HepG2 (cell line): ENCODE measurements at regions not wholly inside any gene's neighbourhood (a gene's known extent, or its start where the extent isn't known, plus 50 kb on each side); places are given as distances from the start of the nearest gene placed in this dataset.
"Not testable (repeated sequence)": the region's sequence is repeated elsewhere in the genome, so short reads cannot be mapped to it uniquely, and the experiment has no call there.

ENCODE experiments used
- ATAC-seq: fragments of 200-7000 bp; cut with Tn5 transposase; 3 replicates; pipeline ENCODE4 v1.9.1; 2020; ENCODE audit warnings: mild to moderate bottlenecking, moderate library complexity
- BruUV-seq: library from RNA; stranded (reverse); fragments of 400-500 nt; replicated peaks from 2 replicates; lab custom pipeline; 2021; lab: Mats Ljungman, UMichigan
- CTCF ChIA-PET: fragments of 300-600 bp; formaldehyde crosslinking; extraction: SDS; loops from one replicate; lab custom pipeline; 2021; ENCODE audit warnings: low total read pairs, inconsistent platforms, low intra/inter-chr PET ratio; lab: Yijun Ruan, JAX
- POLR2A ChIA-PET: fragments of 350-600 bp; sonication (Branson Sonifier 250); formaldehyde crosslinking; loops from one replicate; lab custom pipeline; 2020; ENCODE audit warnings: antibody characterized with exemption, inconsistent platforms; lab: Yijun Ruan, JAX
- DNase-seq: peaks from one replicate; pipeline ENCODE4 v3.0.0-alpha.2; 2015; ENCODE audit warnings: low spot score
- FAIRE-seq: peaks from 3 replicates; lab custom pipeline; 2011; peaks lifted over from hg19 to GRCh38; lab: Jason Lieb, UNC
- H2AFZ ChIP-seq: one replicate; pipeline ENCODE4 v1.6.1; 2011; ENCODE audit warnings: low read length, inconsistent platforms
- H3K27ac ChIP-seq: fragments of 300-600 bp; 3 replicates; pipeline ENCODE4 v1.8.0; 2011; ENCODE audit warnings: mixed run types, mild to moderate bottlenecking, mixed read lengths, low read length, inconsistent platforms; ENCODE audit not compliant: insufficient read depth; ENCODE audit errors: extremely low read length
- H3K27me3 ChIP-seq, 2 experiments: fragments of 200-600 bp in 1 of 2; 2 replicates in 1 of 2; 3 replicates in 1 of 2; pipeline versions ENCODE4 v1.6.0 to v1.8.0; 2011; ENCODE audit warnings: low read length in 2 of 2, mild to moderate bottlenecking in 2 of 2, moderate library complexity in 2 of 2, inconsistent platforms in 1 of 2; ENCODE audit not compliant: insufficient read depth in 2 of 2, control insufficient read depth in 1 of 2
- H3K36me3 ChIP-seq, 2 experiments: fragments of 200-600 bp in 1 of 2; replicated peaks in 1 of 2; 2 replicates in 1 of 2; 3 replicates in 1 of 2; pipeline versions ENCODE4 v1.5.1 to v1.8.0; 2011; ENCODE audit warnings: low read length in 2 of 2, inconsistent platforms in 1 of 2; ENCODE audit not compliant: insufficient read depth in 2 of 2, control insufficient read depth in 1 of 2
- H3K4me1 ChIP-seq: 2 replicates; pipeline ENCODE4 v1.5.1; 2012; ENCODE audit warnings: low read length, inconsistent platforms; ENCODE audit not compliant: insufficient read depth
- H3K4me2 ChIP-seq: 2 replicates; pipeline ENCODE4 v1.6.0; 2011; ENCODE audit warnings: low read depth, low read length, inconsistent platforms
- H3K4me3 ChIP-seq, 3 experiments: fragments of 200-600 bp in 1 of 3; sonication (generic), shearing (Covaris generic) in 1 of 3; replicated peaks in 1 of 3; 2 replicates each; pipeline ENCODE4 v1.5.1; 2011 to 2016; ENCODE audit warnings: low read length in 3 of 3, inconsistent platforms in 2 of 3, low read depth in 2 of 3, mild to moderate bottlenecking in 2 of 3, control low read depth in 1 of 3, mixed read lengths in 1 of 3; ENCODE audit not compliant: insufficient read depth in 1 of 3
- H3K79me2 ChIP-seq: one replicate; pipeline ENCODE4 v1.6.1; 2011; ENCODE audit warnings: low read length, inconsistent platforms; ENCODE audit not compliant: insufficient read depth
- H3K9ac ChIP-seq: 2 replicates; pipeline ENCODE4 v1.6.0; 2011; ENCODE audit warnings: mild to moderate bottlenecking, low read depth, low read length, inconsistent platforms; ENCODE audit not compliant: insufficient read depth
- H3K9me3 ChIP-seq: 2 replicates; pipeline ENCODE4 v1.5.1; 2012; ENCODE audit warnings: mild to moderate bottlenecking, low read length
- H4K20me1 ChIP-seq: 2 replicates; pipeline ENCODE4 v1.6.0; 2011; ENCODE audit warnings: inconsistent platforms, mild to moderate bottlenecking, low read length, moderate library complexity; ENCODE audit not compliant: insufficient read depth
- TIGD3 ChIP-seq: sonication (generic); formaldehyde crosslinking; IDR thresholded peaks from 2 replicates; pipeline ENCODE4 v1.5.1; 2020; ENCODE audit warnings: mild to moderate bottlenecking, missing genetic modification reagents, borderline replicate concordance
- ZFP36 ChIP-seq: fragments of 150-350 bp; IDR thresholded peaks from 2 replicates; pipeline ENCODE4 v1.6.1; 2018; ENCODE audit warnings: borderline replicate concordance, low read length, low read depth; ENCODE audit not compliant: partially characterized antibody
- ZNF407 ChIP-seq: sonication (generic); formaldehyde crosslinking; IDR thresholded peaks from one replicate; pipeline ENCODE4 v1.5.1; 2020; ENCODE audit warnings: mild to moderate bottlenecking, missing genetic modification reagents; ENCODE audit errors: not compliant biosample characterization
- in situ Hi-C: cut with HindIII; loops from 2 replicates; pipeline ENCODE4 v1.10.0; 2017; ENCODE audit warnings: low pct_unique_long_range_greater_than_20kb; ENCODE audit not compliant: extremely low pct_ligation_motif_present
- intact Hi-C: fragments of 100-400 bp; cut with micrococcal nuclease; formaldehyde crosslinking; loops from one replicate; pipeline ENCODE4 v1.10.0; 2022; ENCODE audit not compliant: unreplicated experiment
- TF ChIP-seq, protein P1 (sequence below): sonication (generic); formaldehyde crosslinking; IDR thresholded peaks from 2 replicates; pipeline ENCODE4 v1.4.0; 2020; ENCODE audit warnings: missing genetic modification reagents, borderline replicate concordance

GRCh38 chr3:193922034-193922774, 213.7 kb upstream of the HES1 start (continued):
- TF ChIP-seq TIGD3 (CRISPR knock-in tag) = no peak
- TF ChIP-seq ZNF407 = no peak
- TF ChIP-seq ZFP36 = no peak
- TF ChIP-seq, protein P1, sequence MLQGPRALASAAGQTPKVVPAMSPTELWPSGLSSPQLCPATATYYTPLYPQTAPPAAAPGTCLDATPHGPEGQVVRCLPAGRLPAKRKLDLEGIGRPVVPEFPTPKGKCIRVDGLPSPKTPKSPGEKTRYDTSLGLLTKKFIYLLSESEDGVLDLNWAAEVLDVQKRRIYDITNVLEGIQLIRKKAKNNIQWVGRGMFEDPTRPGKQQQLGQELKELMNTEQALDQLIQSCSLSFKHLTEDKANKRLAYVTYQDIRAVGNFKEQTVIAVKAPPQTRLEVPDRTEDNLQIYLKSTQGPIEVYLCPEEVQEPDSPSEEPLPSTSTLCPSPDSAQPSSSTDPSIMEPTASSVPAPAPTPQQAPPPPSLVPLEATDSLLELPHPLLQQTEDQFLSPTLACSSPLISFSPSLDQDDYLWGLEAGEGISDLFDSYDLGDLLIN (CRISPR knock-in tag) = no peak
- TF ChIP-seq, all 625 proteins: peak for 0

GRCh38 chr3:193923958-193924357, 212.0 kb upstream of the HES1 start:
- DNase-seq, CTCF ChIA-PET, H2AFZ ChIP-seq, H3K4me2 ChIP-seq, FAIRE-seq, ATAC-seq, H3K36me3 ChIP-seq, BruUV-seq, intact Hi-C loops, H4K20me1 ChIP-seq, POLR2A ChIA-PET, H3K4me1 ChIP-seq, H3K4me3 ChIP-seq, in situ Hi-C loops, H3K27ac ChIP-seq, H3K79me2 ChIP-seq, H3K9me3 ChIP-seq, H3K9ac ChIP-seq: not testable (repeated sequence)
- peaks cover 0 to 14% of the 10 kb centered on the region in 2 experiments; a peak in 1 of 5 replicates for H3K27me3 ChIP-seq
